Retina (tissue), 1 donor: ENCODE measurements at regions not wholly inside any gene's neighbourhood (a gene's known extent, or its start where the extent isn't known, plus 50 kb on each side); places are given as distances from the start of the nearest gene placed in this dataset.
A peak's percentile ranks its signal among the peaks of the same experiment; 100 is the strongest.

Source experiments
- DNase-seq: peaks from one replicate; pipeline ENCODE4 v3.0.0-alpha.2; 2016

- DNase-seq = no peak
These were observed 88.1 kb upstream of the STARD13 start for GRCh38 chr13:33373624-33374023.

DNA sequence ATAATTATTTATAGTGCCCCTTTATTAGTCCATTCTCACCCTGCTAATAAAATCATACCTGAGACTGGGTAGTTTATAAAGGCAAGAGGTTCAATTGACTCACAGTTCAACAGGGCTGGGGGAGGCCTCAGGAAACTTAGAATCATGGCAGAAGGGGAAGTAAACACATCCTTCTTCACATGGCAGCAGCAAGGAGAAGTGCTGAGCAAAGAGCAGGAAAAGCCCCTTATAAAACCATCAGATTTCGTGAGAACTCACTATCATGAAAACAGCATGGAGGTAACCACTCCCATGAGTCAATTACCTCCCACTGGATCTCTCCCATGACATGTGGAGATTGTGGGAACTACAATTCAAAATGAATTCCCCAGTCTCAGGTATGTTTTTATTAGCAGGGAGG is 89.9 kb upstream of the STARD13 start:
- no peak for DNase-seq

- DNase-seq = no peak
These were observed 90.7 kb upstream of the STARD13 start for GRCh38 chr13:33376212-33376611.

DNA sequence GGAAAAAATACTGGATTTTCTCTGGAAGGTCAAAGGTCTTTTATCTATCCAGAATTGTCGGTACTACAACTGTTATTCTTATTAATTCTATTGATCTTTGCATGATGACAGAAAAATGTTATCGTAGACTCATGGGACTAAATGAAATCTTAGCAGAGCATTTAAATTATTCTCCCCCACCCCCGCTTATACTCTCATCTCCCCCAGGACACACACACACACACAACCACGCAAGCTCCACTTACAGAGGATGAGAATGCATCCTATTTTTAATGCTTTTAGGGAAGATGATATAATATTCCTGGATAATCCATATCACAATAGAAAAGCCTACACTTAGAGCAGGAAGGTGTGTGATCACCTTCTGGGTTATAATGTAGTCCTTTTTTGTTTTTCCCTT is 91.9 kb upstream of the STARD13 start:
- DNase-seq = no peak

GRCh38 chr13:33377825-33378224 is 92.3 kb upstream of the STARD13 start:
- DNase-seq = no peak

DNA sequence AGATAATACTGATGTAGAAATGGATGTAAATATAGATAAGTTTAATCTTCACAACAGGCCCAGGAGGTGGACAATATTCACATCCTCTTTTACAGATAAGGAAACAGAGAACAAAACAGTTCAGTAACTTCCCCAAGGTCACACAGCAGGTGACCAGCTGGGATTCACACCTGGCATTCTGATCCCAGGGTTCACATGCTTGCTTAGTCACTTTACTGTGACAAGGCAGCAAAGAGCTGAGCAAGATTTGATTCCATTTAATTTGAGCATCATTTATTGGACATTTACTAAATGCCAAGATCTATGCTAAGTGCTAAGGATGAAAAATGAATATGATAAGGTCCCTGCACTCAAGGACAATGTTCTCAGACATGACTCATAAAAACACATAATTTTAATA is 94.1 kb upstream of the STARD13 start:
- DNase-seq = no peak

DNA sequence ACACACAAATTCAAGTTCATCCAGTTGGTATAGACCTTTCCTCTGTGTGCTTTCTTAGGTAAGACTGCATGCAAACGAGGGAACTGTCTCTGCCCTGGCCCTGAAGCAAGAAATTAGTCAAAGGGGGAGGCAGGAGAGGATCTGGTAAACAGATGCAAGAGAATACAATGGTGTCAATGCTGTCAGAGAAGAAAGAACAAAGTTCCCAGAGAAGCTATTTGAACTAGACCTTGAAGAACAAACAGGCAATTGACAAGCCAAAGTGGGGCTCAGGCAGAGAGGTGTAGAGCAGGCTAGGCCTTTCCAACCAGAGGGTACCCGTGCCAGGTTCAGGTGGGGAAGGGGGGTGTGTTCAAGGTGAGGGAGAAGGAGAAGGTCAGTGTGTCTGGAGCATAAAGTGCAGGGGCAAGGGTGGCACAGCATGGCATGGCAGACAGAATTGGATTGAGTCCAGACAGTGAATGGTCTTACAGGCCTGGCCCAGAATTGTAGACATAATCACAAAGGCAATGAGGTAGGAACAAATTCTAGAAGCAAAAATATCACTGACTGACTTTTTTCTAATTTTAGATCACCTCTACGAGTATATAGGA is 95.0 kb upstream of the STARD13 start:
- no peak for DNase-seq

DNA sequence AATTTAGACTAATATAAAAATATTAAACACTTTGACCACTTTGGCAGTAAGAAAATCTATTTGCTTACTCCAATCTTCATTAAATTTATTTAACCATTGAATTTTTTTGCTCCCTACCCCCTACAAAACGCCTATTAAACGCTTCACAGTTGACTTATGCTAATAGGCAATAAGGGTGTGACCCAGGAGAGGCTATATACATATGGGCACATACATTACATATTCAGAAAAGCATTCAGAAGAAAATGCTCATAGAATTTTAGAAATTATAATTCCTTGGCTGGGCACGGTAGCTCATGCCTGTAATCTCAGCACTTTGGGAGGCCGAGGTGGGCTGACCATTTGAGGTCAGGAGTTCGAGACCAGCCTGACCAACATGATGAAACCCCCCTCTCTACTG is 95.6 kb upstream of the STARD13 start:
- no peak for DNase-seq

DNA sequence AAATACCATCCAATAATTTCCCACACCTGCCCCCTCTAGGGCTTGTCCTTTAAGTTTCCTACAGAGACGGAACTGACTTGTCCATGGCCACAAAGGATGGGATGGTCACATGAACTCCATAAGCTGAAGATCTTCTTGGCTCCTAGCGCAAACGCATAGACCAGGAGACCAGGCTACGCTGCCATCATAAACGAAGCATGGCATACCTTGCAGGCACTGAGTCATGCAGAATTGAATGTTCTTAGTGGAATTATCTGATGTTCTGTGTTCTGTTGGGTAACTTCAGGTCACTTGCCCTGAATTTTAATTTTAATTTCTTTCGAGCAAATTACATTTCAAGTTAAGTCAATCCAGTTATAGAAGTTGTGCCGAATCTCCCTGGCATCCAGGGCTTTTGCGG is 96.4 kb upstream of the STARD13 start:
- no peak for DNase-seq

DNA sequence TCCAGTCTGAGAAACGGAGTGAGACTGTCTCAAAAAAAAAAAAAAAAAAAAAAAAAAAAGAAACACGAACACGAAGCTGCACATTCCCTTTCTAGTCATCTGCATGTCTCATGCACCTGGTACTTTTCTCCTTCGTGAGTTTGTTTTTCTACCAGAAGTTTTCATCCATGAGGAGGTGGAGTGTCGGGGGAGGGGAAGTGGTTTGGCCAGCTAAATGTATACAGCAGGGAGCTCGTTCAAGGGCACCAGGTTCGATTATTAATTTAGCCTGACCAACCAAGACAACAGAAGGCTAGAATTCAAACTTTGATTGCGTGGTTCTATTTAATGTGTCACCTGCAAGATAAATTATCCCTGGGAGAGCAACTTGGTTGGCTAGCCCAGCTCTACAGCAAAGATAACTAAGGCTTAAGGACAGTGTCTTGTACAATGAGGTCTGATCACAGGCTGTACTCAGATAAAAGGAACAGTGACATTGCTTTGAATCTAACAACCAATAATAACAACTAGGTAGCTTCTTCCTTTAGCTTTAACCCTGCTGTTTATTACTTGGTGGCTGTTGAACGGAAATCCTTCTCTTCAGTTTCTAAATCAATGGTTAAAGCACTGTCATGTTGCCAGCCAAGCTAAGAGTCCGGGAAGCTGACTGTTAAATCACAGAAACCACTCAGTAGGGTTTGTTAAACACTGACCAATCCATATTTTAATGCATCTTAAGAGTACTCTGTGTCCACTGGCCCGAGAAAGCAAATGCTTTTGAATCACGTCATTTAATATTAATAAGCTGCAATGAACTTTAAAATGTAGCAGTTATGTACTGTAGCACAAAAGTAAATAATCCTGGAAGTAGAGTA is 98.4 kb upstream of the STARD13 start:
- peak; percentile 27 for DNase-seq

DNA sequence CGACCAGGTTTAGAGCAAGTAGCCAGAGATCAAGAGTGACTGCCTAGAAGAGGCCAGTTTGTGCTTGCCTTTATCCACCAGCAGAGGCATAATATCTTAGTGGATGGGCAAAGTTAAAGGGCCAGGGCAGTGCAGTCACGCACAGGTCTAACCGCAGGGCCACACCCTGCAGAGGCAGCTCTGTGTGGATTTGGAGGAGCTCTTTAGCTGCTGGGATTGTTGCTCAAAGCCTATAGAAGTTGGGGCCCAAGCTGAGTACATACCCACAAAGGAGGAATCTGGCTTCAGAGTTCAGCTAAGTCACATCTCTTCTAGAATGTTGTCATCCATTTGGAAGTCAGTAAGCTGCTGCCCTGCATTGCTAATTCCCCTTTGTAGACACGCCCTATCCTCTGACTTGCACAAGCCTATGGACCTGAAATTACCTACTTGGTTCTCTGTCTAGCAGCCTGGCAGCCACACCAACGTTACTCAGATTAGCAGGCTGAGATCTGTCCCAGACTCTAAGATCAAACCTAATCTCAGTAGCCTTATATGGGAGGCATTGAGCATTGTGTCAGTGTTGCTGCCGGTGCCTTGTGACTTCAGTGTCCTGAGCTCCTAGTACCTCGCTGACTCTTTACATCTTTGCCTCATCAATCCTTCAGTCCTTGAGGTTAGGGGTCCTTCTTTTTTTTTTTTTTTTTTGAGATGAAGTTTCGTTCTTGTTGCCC is 102.9 kb upstream of the STARD13 start:
- DNase-seq = no peak

DNA sequence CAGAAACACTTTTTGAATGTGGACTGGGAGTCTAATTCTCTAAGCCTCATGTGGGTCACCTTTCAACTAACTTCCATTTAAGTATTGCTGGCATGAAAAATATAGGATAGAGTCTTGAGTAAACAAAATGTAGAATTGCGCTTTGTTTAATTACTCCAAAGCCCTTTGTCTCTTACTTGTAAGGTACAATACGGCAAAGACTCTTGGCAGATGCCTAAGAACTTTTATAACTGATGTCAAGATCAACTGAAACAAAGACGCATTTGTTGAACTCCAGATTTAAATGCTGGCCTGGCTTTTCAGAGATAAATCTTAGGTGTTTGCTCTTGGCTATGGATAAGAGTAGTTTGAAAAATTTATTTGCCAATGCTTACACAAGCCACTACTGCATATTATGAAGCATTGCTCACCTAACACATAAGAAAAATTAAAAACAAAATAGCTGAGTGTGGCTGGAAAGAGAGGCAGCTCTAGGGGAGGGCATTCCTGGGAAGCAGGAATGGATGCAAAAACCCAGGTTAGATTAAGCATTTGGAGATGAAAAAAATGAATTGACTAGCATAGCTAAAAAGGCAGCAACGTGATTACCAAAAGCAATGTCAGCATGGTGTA is 107.3 kb upstream of the STARD13 start:
- DNase-seq = no peak

DNA sequence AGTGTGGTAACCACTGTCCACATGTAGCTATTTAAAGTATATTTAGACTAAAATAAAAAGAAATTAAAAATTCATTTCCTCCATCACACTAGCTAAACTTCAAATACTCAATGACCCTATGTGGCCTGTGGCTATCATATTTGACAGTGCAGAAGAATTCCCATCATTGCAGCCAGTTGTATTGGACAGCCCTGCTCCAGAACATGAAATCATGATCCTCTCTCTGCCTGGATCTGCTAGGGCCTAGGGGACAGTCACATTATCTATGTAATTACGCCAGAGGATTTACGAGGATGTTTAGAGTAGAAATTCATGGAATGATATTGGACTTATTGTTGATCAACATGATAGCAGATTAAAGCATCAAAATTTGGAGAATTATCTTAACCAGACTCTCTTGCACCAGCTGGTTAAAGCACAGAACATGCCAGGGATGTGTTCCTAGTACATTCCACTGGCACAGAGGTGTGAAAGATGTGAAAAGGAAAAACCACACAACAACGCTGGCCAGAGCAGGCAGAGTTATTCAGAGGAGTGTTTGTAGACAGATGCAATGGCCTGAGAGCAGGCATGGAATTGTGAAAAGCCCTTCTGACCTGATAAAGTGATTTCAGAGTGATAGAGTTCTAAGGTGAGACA is 108.9 kb upstream of the STARD13 start:
- no peak for DNase-seq

DNA sequence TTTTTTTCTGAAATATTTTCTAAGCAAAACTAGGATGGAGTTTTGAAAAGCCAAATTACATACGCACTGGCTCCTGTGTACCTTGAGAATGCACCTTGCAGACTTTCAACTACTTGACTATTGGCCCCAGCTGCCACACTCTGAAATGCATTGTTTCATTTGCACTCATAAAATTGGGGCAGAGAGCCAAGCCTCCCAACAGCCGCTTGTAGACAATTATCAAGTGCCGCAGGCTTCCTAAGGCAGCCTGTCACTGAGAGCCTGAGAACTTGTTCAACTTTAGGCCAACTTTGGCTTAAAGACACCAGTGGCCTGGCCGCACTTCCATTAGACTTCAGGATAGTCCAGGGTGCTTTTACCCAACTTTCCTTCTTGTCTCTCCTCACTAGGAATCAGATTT is 115.7 kb upstream of the STARD13 start:
- DNase-seq = no peak

DNA sequence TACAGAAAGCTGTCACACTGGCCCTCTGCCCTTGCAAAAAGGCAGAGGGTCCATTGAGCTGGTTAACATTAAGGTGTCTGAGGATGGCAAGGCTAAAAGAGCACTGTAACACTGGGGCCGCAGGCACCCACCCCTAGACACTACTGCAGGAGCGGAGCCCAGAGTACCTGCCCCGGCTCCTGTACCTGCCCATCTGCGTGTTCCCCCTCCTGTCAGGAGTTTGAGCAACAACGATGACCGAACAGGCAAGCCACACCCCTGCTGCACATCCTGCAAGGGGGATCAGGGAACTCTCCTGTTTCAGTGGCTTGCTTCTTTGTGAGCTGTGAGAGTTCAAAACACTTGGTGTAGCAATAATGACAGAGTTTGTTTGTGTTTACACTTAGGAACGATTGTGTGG is 117.4 kb upstream of the STARD13 start:
- no peak for DNase-seq

DNA sequence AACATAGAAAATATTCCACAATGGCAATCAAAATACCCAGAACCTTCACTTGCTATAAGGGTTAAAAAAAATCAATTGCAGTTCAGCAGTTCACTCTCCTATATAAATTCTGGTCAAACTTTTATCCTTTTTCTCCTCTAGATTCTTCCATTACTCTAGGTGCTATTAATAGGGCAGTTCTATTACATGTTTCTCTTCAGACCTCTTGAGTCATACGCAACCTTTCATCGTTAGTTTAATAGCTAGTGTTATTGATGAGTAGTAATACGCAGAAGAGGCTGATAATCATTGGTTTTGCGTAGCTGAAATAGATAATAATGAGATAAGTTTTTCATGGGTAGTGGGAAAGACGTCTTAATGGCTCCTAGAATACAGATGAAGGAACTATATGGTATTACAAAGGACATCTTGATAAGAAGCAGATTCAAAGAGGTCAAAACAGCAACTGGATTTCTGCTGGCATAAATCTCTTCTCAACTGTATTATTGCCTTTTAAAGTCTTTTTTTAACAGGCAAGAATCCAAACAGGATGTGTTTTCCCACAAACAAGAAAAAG is 118.3 kb upstream of the STARD13 start:
- no peak for DNase-seq

- DNase-seq = no peak
These were observed 119.8 kb upstream of the STARD13 start for GRCh38 chr13:33405371-33405770.

DNA sequence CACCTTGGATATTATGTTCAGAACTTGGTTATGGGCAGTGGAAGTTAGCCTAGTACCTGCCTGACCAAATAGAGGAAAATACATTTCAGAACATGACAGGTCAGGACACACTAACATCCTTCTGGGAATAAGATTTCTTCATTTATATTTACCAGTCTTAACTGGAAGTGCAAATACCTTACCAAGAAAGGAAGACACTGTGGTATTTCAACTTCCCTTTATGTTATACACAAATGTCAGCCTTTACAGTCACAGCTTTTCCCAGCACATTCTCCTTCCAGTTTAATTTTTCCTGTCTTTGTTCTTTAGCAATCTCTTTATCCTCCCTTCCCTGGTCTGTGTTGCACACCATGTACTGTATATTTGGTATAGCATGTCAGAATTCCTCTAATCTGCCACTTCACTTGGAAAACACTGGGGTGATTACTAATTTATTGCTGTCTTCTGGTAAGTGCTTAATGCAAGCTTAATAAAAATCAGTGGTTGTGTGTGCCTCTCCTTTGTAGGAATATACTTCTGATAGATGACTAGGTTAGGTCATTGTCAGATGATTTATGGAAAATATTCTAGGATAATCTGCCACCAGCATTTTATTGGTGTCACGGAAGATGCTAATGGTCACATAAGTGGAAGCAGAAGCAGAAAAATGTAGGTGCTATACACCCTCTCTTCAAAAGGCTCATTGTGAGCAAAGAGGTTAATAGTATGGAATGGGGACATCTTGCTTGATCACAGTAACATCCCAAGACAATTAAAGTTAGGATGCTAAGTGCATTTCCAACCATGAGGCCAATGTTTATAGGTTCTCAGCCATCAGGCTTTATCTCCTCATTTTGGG is 124.3 kb upstream of the STARD13 start:
- DNase-seq = peak; percentile 46

GRCh38 chr13:33410619-33411018 is 125.1 kb upstream of the STARD13 start:
- DNase-seq = no peak

DNA sequence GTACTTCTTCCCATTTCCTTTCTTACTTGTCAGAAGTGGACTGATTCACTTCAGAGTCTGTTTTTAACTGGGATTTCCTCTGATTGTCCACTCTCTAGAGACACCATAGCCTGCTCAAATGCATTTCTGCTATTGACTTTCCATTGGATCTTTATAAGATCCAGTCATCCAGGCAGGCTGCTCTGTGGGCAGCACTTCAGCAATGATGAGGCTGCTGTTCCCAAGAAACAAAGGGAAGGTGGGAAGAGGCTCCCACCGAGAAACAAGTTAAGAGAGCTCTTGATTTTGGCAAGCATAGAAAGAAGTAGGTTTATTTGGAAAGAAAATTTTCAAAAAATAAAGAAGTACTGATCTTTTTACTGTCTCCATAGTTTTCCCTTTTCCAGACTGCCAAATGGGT is 125.8 kb upstream of the STARD13 start:
- no peak for DNase-seq

GRCh38 chr13:33415822-33416221 is 130.3 kb upstream of the STARD13 start:
- DNase-seq = no peak
